Uterus (tissue), 2 donors: ENCODE measurements at regions not wholly inside any gene's neighbourhood (a gene's known extent, or its start where the extent isn't known, plus 50 kb on each side); places are given as distances from the start of the nearest gene placed in this dataset.

ENCODE experiments used
- POLR2A ChIP-seq, 2 donors: fragments of 450-650 bp; IDR thresholded peaks; one replicate each; pipeline ENCODE4 v1.6.1; 2016; ENCODE audit warnings: antibody characterized with exemption in 2 of 2, mild to moderate bottlenecking in 1 of 2, moderate library complexity in 1 of 2
- TF ChIP-seq, protein P1 (sequence below), 4 experiments: fragments of 200-600 bp in 2 of 4; fragments of 450-650 bp in 2 of 4; sonication (generic) in 2 of 4; IDR thresholded peaks; one replicate each; pipeline ENCODE4 v1.5.1; 2016 to 2019; ENCODE audit warnings: antibody characterized with exemption in 4 of 4, mild to moderate bottlenecking in 2 of 4, moderate library complexity in 1 of 4

DNA sequence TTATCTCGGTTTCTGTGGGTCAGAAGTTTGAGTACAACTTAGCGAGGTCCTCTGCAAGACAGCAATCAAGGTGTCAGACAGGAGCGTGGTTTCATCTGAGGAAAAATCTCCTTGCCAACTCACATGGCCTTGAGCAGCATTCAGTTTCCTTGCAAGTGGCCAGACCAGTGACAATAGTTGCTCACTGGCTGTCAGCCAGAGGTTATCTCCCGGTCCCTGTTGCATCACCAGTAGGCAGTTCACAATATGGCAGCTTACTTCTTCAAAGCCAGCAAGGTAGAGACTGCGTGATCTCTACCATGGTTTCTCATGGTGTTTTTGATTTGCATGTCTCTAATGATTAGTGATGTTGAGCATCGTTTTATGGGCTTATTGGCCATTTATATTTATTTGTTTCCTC lies 143.8 kb upstream of the DAAM1 start:
- TF ChIP-seq, protein P1, sequence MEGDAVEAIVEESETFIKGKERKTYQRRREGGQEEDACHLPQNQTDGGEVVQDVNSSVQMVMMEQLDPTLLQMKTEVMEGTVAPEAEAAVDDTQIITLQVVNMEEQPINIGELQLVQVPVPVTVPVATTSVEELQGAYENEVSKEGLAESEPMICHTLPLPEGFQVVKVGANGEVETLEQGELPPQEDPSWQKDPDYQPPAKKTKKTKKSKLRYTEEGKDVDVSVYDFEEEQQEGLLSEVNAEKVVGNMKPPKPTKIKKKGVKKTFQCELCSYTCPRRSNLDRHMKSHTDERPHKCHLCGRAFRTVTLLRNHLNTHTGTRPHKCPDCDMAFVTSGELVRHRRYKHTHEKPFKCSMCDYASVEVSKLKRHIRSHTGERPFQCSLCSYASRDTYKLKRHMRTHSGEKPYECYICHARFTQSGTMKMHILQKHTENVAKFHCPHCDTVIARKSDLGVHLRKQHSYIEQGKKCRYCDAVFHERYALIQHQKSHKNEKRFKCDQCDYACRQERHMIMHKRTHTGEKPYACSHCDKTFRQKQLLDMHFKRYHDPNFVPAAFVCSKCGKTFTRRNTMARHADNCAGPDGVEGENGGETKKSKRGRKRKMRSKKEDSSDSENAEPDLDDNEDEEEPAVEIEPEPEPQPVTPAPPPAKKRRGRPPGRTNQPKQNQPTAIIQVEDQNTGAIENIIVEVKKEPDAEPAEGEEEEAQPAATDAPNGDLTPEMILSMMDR (IDR thresholded peaks at IDR 0.05): no peak
- no peak for TF ChIP-seq POLR2A (IDR thresholded peaks at IDR 0.05)
